ENCODE measurements at regions not wholly inside any gene's neighbourhood (a gene's known extent, or its start where the extent isn't known, plus 50 kb on each side); places are given as distances from the start of the nearest gene placed in this dataset.

- TF ChIP-seq CTCF (IDR thresholded peaks at IDR 0.05; ENCODE audit: low read length) (no peak), EZH2 (IDR thresholded peaks at IDR 0.05; ENCODE audit: borderline replicate concordance, low read length) (no peak)
Observed at GRCh38 chr3:182384221-182384620, 409.1 kb upstream of the ATP11B start.

All from OCI-LY1 (cell line).